WI38 (cell line): ENCODE measurements at regions not wholly inside any gene's neighbourhood (a gene's known extent, or its start where the extent isn't known, plus 50 kb on each side); places are given as distances from the start of the nearest gene placed in this dataset.

Experiments
- H3K4me3 ChIP-seq: 2 replicates; pipeline ENCODE4 v1.5.1; 2011; ENCODE audit warnings: low read depth, mild to moderate bottlenecking, control low read depth, low read length
- CTCF ChIP-seq: IDR thresholded peaks from 2 replicates; pipeline ENCODE4 v1.5.1; 2012; ENCODE audit warnings: low read depth, mild to moderate bottlenecking, control low read depth, low read length

- TF ChIP-seq CTCF: no peak
- H3K4me3 ChIP-seq: no peak overlapping the region; the same call in 1 of the 2 replicates
Measured at GRCh38 chr15:100721758-100722550, 119.6 kb downstream of the ASB7 start.

DNA sequence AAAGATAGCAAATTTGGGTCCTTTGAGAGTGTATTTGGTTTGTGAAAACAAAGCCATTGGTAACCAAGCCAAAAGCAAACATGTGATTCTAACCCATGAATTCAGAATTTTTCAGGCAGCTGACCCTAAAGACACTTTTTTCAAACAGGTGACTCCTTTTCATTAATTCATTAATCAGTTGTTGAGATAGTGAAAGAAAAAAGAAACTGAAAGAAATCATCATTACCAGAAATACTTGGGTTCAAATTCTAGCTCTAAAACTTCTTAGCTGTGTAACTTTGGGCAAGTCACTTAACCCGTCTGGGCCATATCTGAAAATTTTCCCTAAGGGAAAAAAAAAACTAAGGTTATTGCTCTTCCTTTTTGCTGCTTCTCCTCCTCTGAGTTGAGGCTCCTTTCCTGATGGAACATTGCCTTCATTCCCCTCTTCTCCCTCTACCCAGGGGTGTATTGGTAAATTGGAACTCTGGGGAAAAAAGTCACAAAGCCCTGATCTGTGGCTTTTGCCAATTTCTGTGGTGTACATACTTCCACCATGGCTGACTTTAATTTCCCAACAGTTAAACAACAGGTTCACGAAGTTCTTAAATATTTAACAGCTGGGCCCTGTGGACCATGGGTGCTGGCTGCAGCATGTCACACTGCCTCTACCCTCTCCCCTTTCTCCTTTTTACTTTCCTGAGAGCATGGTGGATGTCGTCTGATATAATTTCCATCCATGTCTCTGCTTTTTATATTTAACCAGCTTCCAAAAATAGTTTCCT lies 120.3 kb downstream of the ASB7 start:
- H3K4me3 ChIP-seq: no peak overlapping the region
- TF ChIP-seq CTCF: no peak

- no peak overlapping the region for H3K4me3 ChIP-seq
- no peak for TF ChIP-seq CTCF
Measured at GRCh38 chr15:100723315-100723801, 121.0 kb downstream of the ASB7 start.

- TF ChIP-seq CTCF: no peak
- H3K4me3 ChIP-seq: no peak overlapping the region
Measured at GRCh38 chr15:100725121-100726069, 123.0 kb downstream of the ASB7 start.

GRCh38 chr15:100726070-100726420 lies 123.7 kb downstream of the ASB7 start:
- TF ChIP-seq CTCF: no peak
- no peak overlapping the region for H3K4me3 ChIP-seq

DNA sequence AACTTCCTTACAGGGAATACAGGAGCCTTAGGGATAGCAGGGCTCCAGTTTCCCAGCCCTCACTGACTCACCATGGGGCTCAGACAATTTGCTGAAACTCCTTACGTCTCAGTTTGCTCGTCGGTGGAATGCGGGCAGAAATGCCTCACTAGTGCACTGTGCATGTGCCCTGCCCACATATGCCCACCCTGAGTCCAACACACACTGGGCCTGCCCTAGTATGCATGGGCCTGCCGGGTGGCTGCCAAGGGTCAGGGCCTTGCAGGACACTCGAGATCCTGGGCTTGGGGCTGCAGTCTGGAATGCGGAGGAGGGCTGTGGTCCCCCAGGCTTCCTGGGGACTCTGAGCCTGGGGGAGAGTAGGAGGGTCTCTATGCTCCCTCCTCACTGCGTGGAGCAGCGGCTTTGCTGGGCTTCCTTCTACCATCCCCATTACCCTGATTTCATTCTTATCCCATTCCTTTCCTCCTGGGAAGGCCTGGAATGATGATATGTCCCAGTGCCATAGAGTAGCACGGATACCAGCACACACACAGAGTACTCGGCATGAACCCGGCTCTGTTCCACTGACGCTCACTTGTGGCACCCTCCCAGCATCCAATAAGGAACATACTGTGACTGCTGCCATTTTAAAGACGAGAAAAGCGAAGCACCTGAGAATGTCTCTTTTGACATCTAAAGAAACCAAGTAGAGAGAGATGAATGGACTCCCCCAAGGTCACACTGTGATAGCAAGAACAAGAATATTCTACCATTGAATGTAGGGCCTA lies 124.2 kb downstream of the ASB7 start:
- no peak for TF ChIP-seq CTCF
- H3K4me3 ChIP-seq: no peak overlapping the region
